ENCODE measurements at regions not wholly inside any gene's neighbourhood (a gene's known extent, or its start where the extent isn't known, plus 50 kb on each side); places are given as distances from the start of the nearest gene placed in this dataset.

- Histone ChIP-seq H3K27me3 (ENCODE audit: insufficient read depth, low read length) (no peaks in the 10 kb centered on the region), H2AFZ (ENCODE audit: low read length) (no peak overlapping the region), H3K4me2 (ENCODE audit: insufficient read depth, low read length) (no peak overlapping the region), H3K36me3 (ENCODE audit: insufficient read depth, low read length) (no peaks in the 10 kb centered on the region), H3K4me3 (ENCODE audit: insufficient read depth, low read length) (no peak overlapping the region), H3K9me3 (ENCODE audit: low read depth, low read length) (peaks cover 3% of the 10 kb centered on the region), H3K79me2 (ENCODE audit: insufficient read depth, low read length) (no peaks in the 10 kb centered on the region), H4K20me1 (ENCODE audit: insufficient read depth, low read length) (no peaks in the 10 kb centered on the region), H3K4me1 (ENCODE audit: insufficient read depth, low read length) (no peaks in the 10 kb centered on the region), H3K27ac (ENCODE audit: low read depth, low read length) (no peak overlapping the region)
- DNase-seq (ENCODE audit: insufficient read length, low spot score, missing footprints) = no peak
- no peak for TF ChIP-seq CTCF (IDR thresholded peaks at IDR 0.05; ENCODE audit: extremely low read depth, low read depth, low read length)
Observed at GRCh38 chr13:62444805-62445204, 1029.2 kb upstream of the PCDH20 start.

GRCh38 chr13:62434081-62434480 is 1018.4 kb upstream of the PCDH20 start:
- no peaks in the 10 kb centered on the region for H4K20me1 ChIP-seq (ENCODE audit: insufficient read depth, low read length)

GRCh38 chr13:62433660-62434059 is 1018.0 kb upstream of the PCDH20 start:
- Histone ChIP-seq H4K20me1 (ENCODE audit: insufficient read depth, low read length) (no peaks in the 10 kb centered on the region), H3K9me3 (ENCODE audit: low read depth, low read length) (no peaks in the 10 kb centered on the region), H3K4me3 (ENCODE audit: insufficient read depth, low read length) (no peak overlapping the region), H3K36me3 (ENCODE audit: insufficient read depth, low read length) (no peaks in the 10 kb centered on the region), H2AFZ (ENCODE audit: low read length) (no peak overlapping the region), H3K27me3 (ENCODE audit: insufficient read depth, low read length) (no peaks in the 10 kb centered on the region), H3K27ac (ENCODE audit: low read depth, low read length) (no peak overlapping the region), H3K79me2 (ENCODE audit: insufficient read depth, low read length) (no peaks in the 10 kb centered on the region), H3K4me1 (ENCODE audit: insufficient read depth, low read length) (no peaks in the 10 kb centered on the region), H3K4me2 (ENCODE audit: insufficient read depth, low read length) (no peak overlapping the region)
- DNase-seq (ENCODE audit: insufficient read length, low spot score, missing footprints) = no peak
- TF ChIP-seq CTCF (IDR thresholded peaks at IDR 0.05; ENCODE audit: extremely low read depth, low read depth, low read length) = no peak

More at GRCh38 chr13:62434081-62434480, 1018.4 kb upstream of the PCDH20 start:
- H3K4me2 ChIP-seq (ENCODE audit: insufficient read depth, low read length) = no peak overlapping the region
- H2AFZ ChIP-seq (ENCODE audit: low read length) = no peak overlapping the region
- H3K4me3 ChIP-seq (ENCODE audit: insufficient read depth, low read length) = no peak overlapping the region
- H3K4me1 ChIP-seq (ENCODE audit: insufficient read depth, low read length) = no peaks in the 10 kb centered on the region
- H3K27ac ChIP-seq (ENCODE audit: low read depth, low read length) = no peak overlapping the region
- H3K36me3 ChIP-seq (ENCODE audit: insufficient read depth, low read length) = no peaks in the 10 kb centered on the region
- no peaks in the 10 kb centered on the region for H3K79me2 ChIP-seq (ENCODE audit: insufficient read depth, low read length)
- no peaks in the 10 kb centered on the region for H3K27me3 ChIP-seq (ENCODE audit: insufficient read depth, low read length)
- TF ChIP-seq CTCF (IDR thresholded peaks at IDR 0.05; ENCODE audit: extremely low read depth, low read depth, low read length) = no peak
- no peak for DNase-seq (ENCODE audit: insufficient read length, low spot score, missing footprints)
- no peaks in the 10 kb centered on the region for H3K9me3 ChIP-seq (ENCODE audit: low read depth, low read length)

- Histone ChIP-seq H3K27ac (ENCODE audit: low read depth, low read length) (no peak overlapping the region), H3K4me2 (ENCODE audit: insufficient read depth, low read length) (no peak overlapping the region), H3K4me1 (ENCODE audit: insufficient read depth, low read length) (no peaks in the 10 kb centered on the region), H2AFZ (ENCODE audit: low read length) (no peak overlapping the region), H3K9me3 (ENCODE audit: low read depth, low read length) (no peaks in the 10 kb centered on the region), H3K36me3 (ENCODE audit: insufficient read depth, low read length) (no peaks in the 10 kb centered on the region), H3K79me2 (ENCODE audit: insufficient read depth, low read length) (no peaks in the 10 kb centered on the region), H3K27me3 (ENCODE audit: insufficient read depth, low read length) (no peaks in the 10 kb centered on the region), H4K20me1 (ENCODE audit: insufficient read depth, low read length) (no peaks in the 10 kb centered on the region), H3K4me3 (ENCODE audit: insufficient read depth, low read length) (no peak overlapping the region)
- TF ChIP-seq CTCF (IDR thresholded peaks at IDR 0.05; ENCODE audit: extremely low read depth, low read depth, low read length) = no peak
- no peak for DNase-seq (ENCODE audit: insufficient read length, low spot score, missing footprints)
Observed at GRCh38 chr13:62432906-62433305, 1017.3 kb upstream of the PCDH20 start.

Measured in osteoblast (primary cell).